RWPE2 (cell line): ENCODE measurements at regions not wholly inside any gene's neighbourhood (a gene's known extent, or its start where the extent isn't known, plus 50 kb on each side); places are given as distances from the start of the nearest gene placed in this dataset.
A peak's percentile ranks its signal among the peaks of the same experiment; 100 is the strongest.

Source experiments
- ATAC-seq: fragments of 200-7000 bp; cut with Tn5 transposase; 3 replicates; pipeline ENCODE4 v1.9.1; 2021; ENCODE audit warnings: low read depth
- DNase-seq: peaks from one replicate; pipeline ENCODE4 v3.0.0-alpha.2; 2020; ENCODE audit warnings: low spot score
- H3K27ac ChIP-seq: fragments of 450-650 bp; 2 replicates; pipeline ENCODE4 v1.5.1; 2017; ENCODE audit warnings: mild to moderate bottlenecking; ENCODE audit not compliant: poor library complexity, severe bottlenecking
- H3K27me3 ChIP-seq: fragments of 250-450 bp; sonication (Bioruptor Pico); 2 replicates; pipeline ENCODE4 v1.5.1; 2021; ENCODE audit warnings: mild to moderate bottlenecking, moderate library complexity; ENCODE audit not compliant: insufficient read depth, poor library complexity, severe bottlenecking
- H3K36me3 ChIP-seq: fragments of 250-450 bp; sonication (Bioruptor Pico); 2 replicates; pipeline ENCODE4 v1.5.1; 2020; ENCODE audit warnings: low read depth, mild to moderate bottlenecking, moderate library complexity
- H3K4me1 ChIP-seq: fragments of 250-450 bp; sonication (Bioruptor Pico); 2 replicates; pipeline ENCODE4 v1.5.1; 2021; ENCODE audit warnings: mild to moderate bottlenecking, moderate library complexity; ENCODE audit not compliant: insufficient read depth, poor library complexity, severe bottlenecking
- H3K4me3 ChIP-seq: fragments of 250-450 bp; sonication (Bioruptor Pico); 2 replicates; pipeline ENCODE4 v1.5.1; 2021; ENCODE audit warnings: mild to moderate bottlenecking, moderate library complexity; ENCODE audit not compliant: severe bottlenecking
- H3K9me3 ChIP-seq: fragments of 250-450 bp; sonication (Bioruptor Pico); 2 replicates; pipeline ENCODE4 v1.5.1; 2021; ENCODE audit warnings: mild to moderate bottlenecking, moderate library complexity; ENCODE audit not compliant: severe bottlenecking
- TF ChIP-seq, protein P1 (sequence below): fragments of 450-650 bp; IDR thresholded peaks from one replicate; pipeline ENCODE4 v1.5.1; 2017; ENCODE audit warnings: mild to moderate bottlenecking, moderate library complexity; ENCODE audit not compliant: poor library complexity, severe bottlenecking

- TF ChIP-seq, protein P1, sequence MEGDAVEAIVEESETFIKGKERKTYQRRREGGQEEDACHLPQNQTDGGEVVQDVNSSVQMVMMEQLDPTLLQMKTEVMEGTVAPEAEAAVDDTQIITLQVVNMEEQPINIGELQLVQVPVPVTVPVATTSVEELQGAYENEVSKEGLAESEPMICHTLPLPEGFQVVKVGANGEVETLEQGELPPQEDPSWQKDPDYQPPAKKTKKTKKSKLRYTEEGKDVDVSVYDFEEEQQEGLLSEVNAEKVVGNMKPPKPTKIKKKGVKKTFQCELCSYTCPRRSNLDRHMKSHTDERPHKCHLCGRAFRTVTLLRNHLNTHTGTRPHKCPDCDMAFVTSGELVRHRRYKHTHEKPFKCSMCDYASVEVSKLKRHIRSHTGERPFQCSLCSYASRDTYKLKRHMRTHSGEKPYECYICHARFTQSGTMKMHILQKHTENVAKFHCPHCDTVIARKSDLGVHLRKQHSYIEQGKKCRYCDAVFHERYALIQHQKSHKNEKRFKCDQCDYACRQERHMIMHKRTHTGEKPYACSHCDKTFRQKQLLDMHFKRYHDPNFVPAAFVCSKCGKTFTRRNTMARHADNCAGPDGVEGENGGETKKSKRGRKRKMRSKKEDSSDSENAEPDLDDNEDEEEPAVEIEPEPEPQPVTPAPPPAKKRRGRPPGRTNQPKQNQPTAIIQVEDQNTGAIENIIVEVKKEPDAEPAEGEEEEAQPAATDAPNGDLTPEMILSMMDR = no peak
- no peaks in the 10 kb centered on the region for H3K4me1 ChIP-seq
- ATAC-seq (no peak), DNase-seq (no peak)
- H3K27ac ChIP-seq = no peak overlapping the region
- H3K9me3 ChIP-seq = no peaks in the 10 kb centered on the region
- no peaks in the 10 kb centered on the region for H3K27me3 ChIP-seq
- no peak overlapping the region for H3K4me3 ChIP-seq
- no peaks in the 10 kb centered on the region for H3K36me3 ChIP-seq
Observed at GRCh38 chr6:87837444-87837843, 135.4 kb upstream of the AKIRIN2 start.

DNA sequence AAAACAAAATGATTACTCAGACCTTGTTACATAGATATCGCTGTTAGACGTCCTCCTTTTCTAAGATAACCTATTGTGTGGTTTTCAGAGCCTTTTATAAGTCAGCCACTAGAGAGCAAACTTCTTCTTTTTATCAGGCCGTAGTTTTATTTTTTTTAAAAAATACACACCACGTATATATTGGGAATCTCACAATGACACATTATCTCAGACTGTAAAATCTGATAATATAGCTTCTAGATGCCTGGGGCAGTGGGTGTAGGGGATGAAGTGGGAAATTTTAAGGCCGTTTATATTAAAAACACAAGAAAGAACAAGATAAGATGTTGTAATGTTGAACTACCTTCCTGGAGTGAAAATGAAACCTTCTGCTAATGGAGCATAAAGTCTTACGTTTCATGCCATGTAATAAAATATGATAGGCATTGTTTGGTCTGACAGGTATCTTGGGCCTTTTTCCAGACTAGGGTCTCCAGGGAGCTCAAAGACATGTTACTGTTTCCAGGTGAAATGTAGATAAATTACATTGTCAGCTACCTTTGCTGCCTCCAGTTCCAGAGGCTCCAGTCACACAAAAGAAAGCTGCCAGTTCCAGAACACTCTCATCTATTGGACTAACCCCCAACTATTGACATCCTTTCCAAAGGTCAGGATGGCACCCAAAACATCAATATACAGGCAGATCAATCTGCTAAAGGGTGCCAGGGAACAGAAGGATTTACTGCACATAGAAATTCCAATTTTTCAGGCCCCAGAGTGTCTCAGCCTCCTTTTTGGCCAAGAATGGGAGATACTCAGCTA is 130.2 kb upstream of the AKIRIN2 start:
- H3K27ac ChIP-seq = no peak overlapping the region
- no peaks in the 10 kb centered on the region for H3K27me3 ChIP-seq
- ATAC-seq (peak; percentile 77), DNase-seq (no peak)
- no peaks in the 10 kb centered on the region for H3K9me3 ChIP-seq
- H3K4me3 ChIP-seq = peak overlapping the region; percentile 29
- peaks cover 3% of the 10 kb centered on the region for H3K4me1 ChIP-seq
- no peaks in the 10 kb centered on the region for H3K36me3 ChIP-seq
- TF ChIP-seq, protein P1 = peak; percentile 73

- H3K27me3 ChIP-seq = no peaks in the 10 kb centered on the region
- no peak overlapping the region for H3K4me3 ChIP-seq
- ATAC-seq (no peak), DNase-seq (no peak)
- peaks cover 3% of the 10 kb centered on the region for H3K4me1 ChIP-seq
- no peaks in the 10 kb centered on the region for H3K9me3 ChIP-seq
- H3K36me3 ChIP-seq = no peaks in the 10 kb centered on the region
- TF ChIP-seq, protein P1 = no peak
- H3K27ac ChIP-seq = no peak overlapping the region
Observed at GRCh38 chr6:87830907-87831306, 128.9 kb upstream of the AKIRIN2 start.

GRCh38 chr6:87829622-87830121 is 127.6 kb upstream of the AKIRIN2 start:
- Histone ChIP-seq H3K9me3 (no peaks in the 10 kb centered on the region), H3K36me3 (no peaks in the 10 kb centered on the region), H3K27ac (no peak overlapping the region), H3K4me1 (peaks cover 3% of the 10 kb centered on the region), H3K27me3 (no peaks in the 10 kb centered on the region), H3K4me3 (no peak overlapping the region)
- TF ChIP-seq, protein P1 = no peak
- DNase-seq = no peak
- ATAC-seq = no peak

DNA sequence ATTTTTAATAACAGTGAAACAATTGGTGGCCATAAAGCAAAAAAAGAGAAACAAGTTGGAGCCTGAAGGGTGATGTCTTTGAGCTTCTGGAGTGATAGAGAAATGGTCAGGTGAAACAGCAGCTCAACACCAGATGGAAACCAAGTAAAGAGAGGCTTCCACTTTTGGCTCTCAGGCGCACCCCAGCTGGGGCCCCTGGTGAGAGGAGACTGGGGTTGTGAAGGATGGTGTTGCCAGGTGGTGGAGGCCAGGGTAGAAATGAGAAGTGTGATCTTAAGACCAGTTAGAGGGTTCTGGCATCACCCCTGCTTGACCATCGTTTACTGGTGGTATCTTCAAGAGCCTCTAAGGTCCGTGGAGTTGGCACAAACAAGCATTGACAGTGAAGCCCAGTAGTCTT is 126.0 kb upstream of the AKIRIN2 start:
- TF ChIP-seq, protein P1 = no peak
- ATAC-seq (no peak), DNase-seq (no peak)
- Histone ChIP-seq H3K4me3 (no peak overlapping the region), H3K27me3 (no peaks in the 10 kb centered on the region), H3K27ac (no peak overlapping the region), H3K4me1 (peaks cover 3% of the 10 kb centered on the region), H3K9me3 (no peaks in the 10 kb centered on the region), H3K36me3 (no peaks in the 10 kb centered on the region)
